Mesendoderm (in vitro differentiated cells): ENCODE measurements at regions not wholly inside any gene's neighbourhood (a gene's known extent, or its start where the extent isn't known, plus 50 kb on each side); places are given as distances from the start of the nearest gene placed in this dataset.
"Not testable (repeated sequence)": the region's sequence is repeated elsewhere in the genome, so short reads cannot be mapped to it uniquely, and the experiment has no call there.

Experiments used
- DNase-seq: peaks from one replicate; pipeline ENCODE4 v3.0.0; 2013
- H2AK5ac ChIP-seq: 2 replicates; pipeline ENCODE4 v1.6.1; 2013; ENCODE audit warnings: low read length, inconsistent platforms
- H2BK120ac ChIP-seq: 2 replicates; pipeline ENCODE4 v1.6.1; 2013; ENCODE audit warnings: low read depth, mild to moderate bottlenecking, low read length, moderate library complexity, mixed read lengths
- H2BK15ac ChIP-seq: replicated peaks from 2 replicates; pipeline ENCODE4 v1.6.1; 2013; ENCODE audit warnings: low read depth, mild to moderate bottlenecking, moderate library complexity
- H2BK5ac ChIP-seq: 2 replicates; pipeline ENCODE4 v1.6.1; 2013; ENCODE audit warnings: low read length, inconsistent platforms
- H3K18ac ChIP-seq: 2 replicates; pipeline ENCODE4 v1.6.1; 2013; ENCODE audit warnings: mild to moderate bottlenecking, low read length, mixed read lengths
- H3K23ac ChIP-seq: one replicate; pipeline ENCODE4 v1.6.1; 2013; ENCODE audit warnings: low read length
- H3K27ac ChIP-seq: 2 replicates; pipeline ENCODE4 v1.5.1; 2013; ENCODE audit warnings: low read depth, mild to moderate bottlenecking, inconsistent platforms, low read length, moderate library complexity
- H3K27me3 ChIP-seq: 2 replicates; pipeline ENCODE4 v1.6.1; 2013; ENCODE audit warnings: low read length, control low read depth, mild to moderate bottlenecking, inconsistent platforms; ENCODE audit not compliant: insufficient read depth, poor library complexity
- H3K36me3 ChIP-seq: 2 replicates; pipeline ENCODE4 v1.6.1; 2013; ENCODE audit warnings: low read length, inconsistent platforms; ENCODE audit not compliant: control insufficient read depth, insufficient read depth
- H3K4ac ChIP-seq: one replicate; pipeline ENCODE4 v1.6.1; 2013; ENCODE audit warnings: low read depth, mild to moderate bottlenecking, low read length, moderate library complexity
- H3K4me1 ChIP-seq: 2 replicates; pipeline ENCODE4 v1.6.1; 2013; ENCODE audit warnings: low read depth, low read length, inconsistent platforms; ENCODE audit not compliant: control insufficient read depth
- H3K4me2 ChIP-seq: 2 replicates; pipeline ENCODE4 v1.6.1; 2013; ENCODE audit warnings: low read length
- H3K4me3 ChIP-seq: 2 replicates; pipeline ENCODE4 v1.5.1; 2013; ENCODE audit warnings: mild to moderate bottlenecking, low read length
- H3K56ac ChIP-seq: one replicate; pipeline ENCODE4 v1.6.1; 2013; ENCODE audit warnings: low read length
- H3K79me1 ChIP-seq: 2 replicates; pipeline ENCODE4 v1.6.1; 2013; ENCODE audit warnings: low read length, inconsistent platforms
- H3K79me2 ChIP-seq: 2 replicates; pipeline ENCODE4 v1.6.1; 2013; ENCODE audit warnings: mild to moderate bottlenecking, low read length; ENCODE audit not compliant: control insufficient read depth, insufficient read depth
- H3K9ac ChIP-seq: 2 replicates; pipeline ENCODE4 v1.6.1; 2013; ENCODE audit warnings: low read length, inconsistent platforms
- H4K5ac ChIP-seq: one replicate; pipeline ENCODE4 v1.6.1; 2013; ENCODE audit warnings: low read length
- H4K8ac ChIP-seq: one replicate; pipeline ENCODE4 v1.6.1; 2013; ENCODE audit warnings: low read depth, mild to moderate bottlenecking, control low read depth, low read length, moderate library complexity
- WGBS: extraction: QIAGEN DNeasy Blood & Tissue Kit; methylation state at CpG from one replicate; pipeline ENCODE4 v1.1.7; 2013; ENCODE audit warnings: low lambda C conversion rate, missing lambda C conversion rate; ENCODE audit not compliant: insufficient coverage; ENCODE audit errors: extremely low coverage; 5-methylcytosine and 5-hydroxymethylcytosine counted together

DNA sequence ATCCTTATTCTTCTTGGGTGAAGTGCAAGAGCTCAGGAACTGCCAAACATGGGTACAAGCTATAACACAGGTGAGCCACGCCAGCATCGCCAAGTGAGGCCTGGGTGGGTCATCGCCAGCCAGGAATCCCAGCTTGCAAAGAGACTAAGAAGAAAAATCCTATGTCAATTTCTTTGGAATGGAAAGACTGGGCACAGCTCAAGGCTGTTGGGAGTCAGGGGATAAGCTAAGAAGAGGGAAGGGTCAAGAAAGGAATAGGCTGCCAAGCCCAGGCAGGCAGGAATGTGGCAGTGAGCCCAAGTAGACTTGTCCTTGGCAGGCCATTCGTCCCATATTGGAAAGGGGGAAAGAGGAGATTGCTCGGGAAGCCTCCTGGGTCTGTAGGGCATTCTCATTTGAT is 191.4 kb upstream of the CDH5 start:
- H3K79me1 ChIP-seq, result no peaks in the 10 kb centered on the region
- no peak overlapping the region for H3K56ac ChIP-seq
- no CpG with 5 or more reads among the region's 5 CpGs for WGBS

DNA sequence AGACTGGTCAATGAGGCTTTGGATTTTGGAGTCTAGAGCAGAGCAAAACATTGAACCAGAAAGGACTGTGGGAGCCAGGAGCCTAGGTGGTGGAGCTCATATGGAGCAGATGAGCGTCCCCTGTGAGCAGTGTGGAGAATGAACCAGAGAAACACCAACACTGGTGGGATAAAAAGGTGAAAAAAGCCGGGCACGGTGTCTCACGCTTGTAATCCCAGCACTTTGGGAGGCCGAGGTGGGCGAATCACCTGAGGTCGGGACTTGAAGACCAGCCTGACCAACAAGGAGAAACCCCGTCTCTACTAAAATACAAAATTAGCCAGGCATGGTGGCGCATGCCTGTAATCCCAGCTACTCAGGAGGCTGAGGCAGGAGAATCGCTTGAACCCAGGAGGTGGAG is 192.7 kb upstream of the CDH5 start:
- H3K18ac ChIP-seq, H2BK15ac ChIP-seq, H3K79me2 ChIP-seq, H2AK5ac ChIP-seq, H3K4me1 ChIP-seq, H3K27me3 ChIP-seq, H3K36me3 ChIP-seq, H3K4me2 ChIP-seq, H3K4ac ChIP-seq, DNase-seq, H3K4me3 ChIP-seq, H3K27ac ChIP-seq, H3K79me1 ChIP-seq, H3K9ac ChIP-seq, H4K5ac ChIP-seq, H4K8ac ChIP-seq, H3K56ac ChIP-seq, H2BK120ac ChIP-seq, H3K23ac ChIP-seq, H2BK5ac ChIP-seq: not testable (repeated sequence)
- no CpG with 5 or more reads among the region's 10 CpGs for WGBS

More for the DNA sequence above, 191.4 kb upstream of the CDH5 start:
- Histone ChIP-seq H3K4me3 (no peak overlapping the region), H3K27ac (no peak overlapping the region), H3K4ac (no peak overlapping the region), H3K4me1 (no peaks in the 10 kb centered on the region), H2BK15ac (no peak overlapping the region), H3K18ac (no peak overlapping the region), H4K5ac (no peak overlapping the region), H4K8ac (no peak overlapping the region), H3K4me2 (no peak overlapping the region), H2BK5ac (no peak overlapping the region), H3K36me3 (no peaks in the 10 kb centered on the region), H3K79me2 (no peaks in the 10 kb centered on the region), H2BK120ac (no peak overlapping the region), H3K9ac (no peak overlapping the region), H3K27me3 (no peaks in the 10 kb centered on the region), H2AK5ac (no peak overlapping the region), H3K23ac (no peak overlapping the region)
- no peak for DNase-seq

DNA sequence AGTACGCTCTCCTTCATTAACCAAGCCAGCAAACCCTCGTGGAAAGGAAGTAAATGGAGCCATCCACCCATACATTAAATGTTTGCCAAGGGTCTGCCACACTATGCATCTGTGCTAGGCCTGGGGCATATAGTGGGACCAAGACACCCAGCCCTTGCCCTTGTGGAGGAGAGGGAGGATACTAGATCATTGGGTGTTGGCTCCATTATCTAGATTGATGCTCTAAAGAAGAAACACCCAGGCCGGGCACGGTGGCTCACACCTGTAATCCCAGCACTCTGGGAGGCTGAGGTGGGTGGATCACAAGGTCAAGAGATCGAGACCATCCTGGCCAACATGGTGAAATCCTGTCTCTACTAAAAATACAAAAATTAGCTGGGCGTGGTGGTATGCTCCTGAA is 193.3 kb upstream of the CDH5 start:
- not testable (repeated sequence) for H4K8ac ChIP-seq, H2AK5ac ChIP-seq, H3K4me1 ChIP-seq, H2BK5ac ChIP-seq, H3K27ac ChIP-seq, H3K27me3 ChIP-seq, H4K5ac ChIP-seq, H3K4ac ChIP-seq, H3K4me3 ChIP-seq, H3K36me3 ChIP-seq, H3K79me1 ChIP-seq, H3K4me2 ChIP-seq, H3K18ac ChIP-seq, H3K9ac ChIP-seq, H3K56ac ChIP-seq, H3K79me2 ChIP-seq, H2BK15ac ChIP-seq, DNase-seq, H3K23ac ChIP-seq, H2BK120ac ChIP-seq
- WGBS, result no CpG with 5 or more reads among the region's 6 CpGs

DNA sequence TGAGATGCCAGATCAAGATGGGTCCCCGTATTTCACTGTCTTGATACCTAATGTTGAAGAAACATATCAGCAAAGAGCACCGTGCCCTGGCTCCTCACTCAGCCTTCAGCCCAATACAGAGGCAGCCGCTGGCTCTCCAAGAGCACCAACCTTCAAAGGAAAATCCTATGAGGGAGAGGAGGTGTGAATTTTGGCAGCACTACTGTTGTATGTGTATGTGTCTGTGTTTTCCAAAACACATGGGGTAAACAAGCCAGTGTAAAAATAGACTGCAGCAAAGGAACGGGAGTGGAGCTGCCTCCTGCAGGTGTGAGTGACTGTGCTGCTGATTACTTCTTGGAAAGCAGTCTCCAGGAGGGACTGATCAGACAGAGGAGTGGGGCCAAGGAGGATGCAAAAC is 194.0 kb upstream of the CDH5 start:
- no peak for DNase-seq
- no peak overlapping the region for H3K56ac ChIP-seq
- H3K23ac ChIP-seq, result no peak overlapping the region

DNA sequence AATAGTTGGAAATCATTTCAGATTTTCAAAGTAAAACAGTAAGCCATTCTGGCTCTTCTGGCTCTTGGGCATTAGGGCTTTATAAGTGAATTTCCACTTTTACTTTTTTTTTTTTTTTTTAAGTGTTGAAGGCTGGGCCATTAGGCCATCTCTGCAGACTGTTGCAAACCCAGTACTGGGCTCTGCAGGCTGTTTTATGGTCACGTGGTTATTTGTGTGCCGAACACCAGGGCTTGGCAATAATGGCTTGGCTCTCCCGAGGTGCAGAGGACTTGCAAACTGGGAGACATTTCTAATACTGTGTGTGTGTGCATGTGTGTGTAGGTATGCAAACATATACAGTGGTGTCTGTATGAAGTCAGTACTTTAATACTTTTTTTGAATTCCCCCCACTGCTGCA is 194.9 kb upstream of the CDH5 start:
- Histone ChIP-seq H3K56ac (no peak overlapping the region), H2BK15ac (no peak overlapping the region), H4K5ac (no peak overlapping the region), H3K27me3 (no peaks in the 10 kb centered on the region), H3K9ac (no peak overlapping the region), H2AK5ac (no peak overlapping the region), H4K8ac (no peak overlapping the region), H3K23ac (no peak overlapping the region), H2BK5ac (no peak overlapping the region), H3K4me1 (no peaks in the 10 kb centered on the region), H3K27ac (no peak overlapping the region), H3K4ac (no peak overlapping the region), H3K4me3 (no peak overlapping the region), H3K18ac (no peak overlapping the region), H3K79me2 (no peaks in the 10 kb centered on the region), H3K36me3 (no peaks in the 10 kb centered on the region), H3K4me2 (no peak overlapping the region), H2BK120ac (no peak overlapping the region), H3K79me1 (no peaks in the 10 kb centered on the region)
- no peak for DNase-seq
- no CpG with 5 or more reads among the region's 3 CpGs for whole genome bisulfite sequencing

More for the DNA sequence above, 194.0 kb upstream of the CDH5 start:
- Histone ChIP-seq H3K4me3 (no peak overlapping the region), H3K79me2 (no peaks in the 10 kb centered on the region), H3K27me3 (no peaks in the 10 kb centered on the region), H3K27ac (no peak overlapping the region), H3K18ac (no peak overlapping the region), H4K8ac (no peak overlapping the region), H3K4ac (no peak overlapping the region), H2BK15ac (no peak overlapping the region), H2BK5ac (no peak overlapping the region), H3K36me3 (no peaks in the 10 kb centered on the region), H3K79me1 (no peaks in the 10 kb centered on the region), H4K5ac (no peak overlapping the region), H3K4me2 (no peak overlapping the region), H3K9ac (no peak overlapping the region), H2BK120ac (no peak overlapping the region), H3K4me1 (no peaks in the 10 kb centered on the region), H2AK5ac (no peak overlapping the region)
- no CpG with 5 or more reads among the region's 4 CpGs for WGBS

DNA sequence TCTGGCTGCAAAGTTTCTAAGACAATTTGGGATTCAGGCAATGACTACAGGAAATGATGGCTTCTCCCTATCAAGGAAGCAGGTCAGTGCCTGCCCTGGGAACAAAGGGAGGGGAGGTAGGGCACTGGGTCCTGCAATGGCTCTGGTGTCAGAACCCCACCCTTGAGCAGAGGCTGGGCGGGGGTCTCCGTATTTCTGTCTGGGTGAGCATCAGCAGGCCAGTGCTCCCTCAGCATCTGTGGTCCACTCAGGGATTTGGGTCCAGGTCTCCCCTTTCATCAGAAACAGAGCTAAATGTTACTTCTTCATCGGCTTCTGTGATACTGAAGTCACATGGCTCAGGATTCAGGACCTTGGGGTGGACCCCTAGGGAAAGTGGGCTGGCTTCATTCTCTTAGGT is 195.5 kb upstream of the CDH5 start:
- Histone ChIP-seq H3K79me2 (no peaks in the 10 kb centered on the region), H3K4ac (no peak overlapping the region), H3K56ac (no peak overlapping the region), H2AK5ac (no peak overlapping the region), H4K8ac (no peak overlapping the region), H3K36me3 (no peaks in the 10 kb centered on the region), H3K18ac (no peak overlapping the region), H3K23ac (no peak overlapping the region), H2BK15ac (no peak overlapping the region), H3K4me1 (no peaks in the 10 kb centered on the region), H3K79me1 (no peaks in the 10 kb centered on the region), H3K4me3 (no peak overlapping the region), H4K5ac (no peak overlapping the region), H3K27ac (no peak overlapping the region), H2BK5ac (no peak overlapping the region), H3K4me2 (no peak overlapping the region), H3K27me3 (no peaks in the 10 kb centered on the region), H2BK120ac (no peak overlapping the region), H3K9ac (no peak overlapping the region)
- WGBS, result no CpG with 5 or more reads among the region's 3 CpGs
- no peak for DNase-seq
